Ramos (cell line): ENCODE measurements at regions not wholly inside any gene's neighbourhood (a gene's known extent, or its start where the extent isn't known, plus 50 kb on each side); places are given as distances from the start of the nearest gene placed in this dataset.
"Not testable (repeated sequence)": the region's sequence is repeated elsewhere in the genome, so short reads cannot be mapped to it uniquely, and the experiment has no call there.

Experiments used
- in situ Hi-C: fragments of 300-500 bp; cut with MboI; formaldehyde crosslinking; loops from one replicate; pipeline ENCODE4 v1.14.3; 2022; ENCODE audit warnings: low sequenced_read_pairs; ENCODE audit not compliant: unreplicated experiment

- in situ Hi-C loops = no loop called here
Measured at GRCh38 chr6:115873901-115874300, 186.8 kb downstream of the FRK start.

GRCh38 chr6:115870464-115870863 lies 190.2 kb downstream of the FRK start:
- in situ Hi-C loops = no loop called here

GRCh38 chr6:115865914-115866313 lies 194.8 kb downstream of the FRK start:
- in situ Hi-C loops = no loop called here

GRCh38 chr6:115863211-115863610 lies 197.5 kb downstream of the FRK start:
- in situ Hi-C loops = no loop called here

- in situ Hi-C loops = not testable (repeated sequence)
Measured at GRCh38 chr6:115861658-115862057, 199.0 kb downstream of the FRK start.

GRCh38 chr6:115859577-115859976 lies 201.1 kb downstream of the FRK start:
- in situ Hi-C loops = not testable (repeated sequence)

GRCh38 chr6:115854866-115855665 lies 205.6 kb downstream of the FRK start:
- in situ Hi-C loops = no loop called here

- in situ Hi-C loops = no loop called here
Measured at GRCh38 chr6:115847671-115848070, 213.0 kb downstream of the FRK start.

GRCh38 chr6:115843945-115844344 lies 216.7 kb downstream of the FRK start:
- in situ Hi-C loops = no loop called here

- in situ Hi-C loops = no loop called here
Measured at GRCh38 chr6:115842338-115842737, 218.4 kb downstream of the FRK start.

GRCh38 chr6:115839583-115840181 lies 221.0 kb downstream of the FRK start:
- in situ Hi-C loops = no loop called here

- in situ Hi-C loops = no loop called here
Measured at GRCh38 chr6:115838763-115839401, 221.8 kb downstream of the FRK start.

- in situ Hi-C loops = no loop called here
Measured at GRCh38 chr6:115838216-115838615, 222.5 kb downstream of the FRK start.

- in situ Hi-C loops = not testable (repeated sequence)
Measured at GRCh38 chr6:115836374-115836773, 224.3 kb downstream of the FRK start.

- in situ Hi-C loops = no loop called here
Measured at GRCh38 chr6:115835314-115835713, 225.4 kb downstream of the FRK start.

- in situ Hi-C loops = not testable (repeated sequence)
Measured at GRCh38 chr6:115834542-115834941, 226.1 kb downstream of the FRK start.

- in situ Hi-C loops = no loop called here
Measured at GRCh38 chr6:115832786-115833185, 227.9 kb downstream of the FRK start.

- in situ Hi-C loops = no loop called here
Measured at GRCh38 chr6:115832186-115832585, 228.5 kb downstream of the FRK start.

GRCh38 chr6:115830895-115831294 lies 229.8 kb downstream of the FRK start:
- in situ Hi-C loops = no loop called here

GRCh38 chr6:115821798-115822197 lies 238.9 kb downstream of the FRK start:
- in situ Hi-C loops = no loop called here

GRCh38 chr6:115819506-115819905 lies 241.2 kb downstream of the FRK start:
- in situ Hi-C loops = no loop called here
